ENCODE measurements at regions not wholly inside any gene's neighbourhood (a gene's known extent, or its start where the extent isn't known, plus 50 kb on each side); places are given as distances from the start of the nearest gene placed in this dataset.

GRCh38 chr3:43996379-43997301, 245.0 kb upstream of the TOPAZ1 start (continued):
- TF ChIP-seq SMC3 (IDR thresholded peaks at IDR 0.05; ENCODE audit: low read depth, low read length): peak; percentile 22; the same call in 1 of the 2 replicates

- Histone ChIP-seq H3K79me2 (ENCODE audit: insufficient read depth) (peaks cover 30% of the 10 kb centered on the region), H4K20me1 (ENCODE audit: insufficient read depth) (peaks cover 2% of the 10 kb centered on the region; the same call in 1 of the 2 replicates), H3K4me2 (no peak overlapping the region), H3K27me3 (ENCODE audit: insufficient read depth) (no peaks in the 10 kb centered on the region), H3K9me2 (no peaks in the 10 kb centered on the region), H3K27ac (ENCODE audit: low read depth in 2 of 2, low read length in 1 of 2) (no peak overlapping the region), H3K9ac (no peak overlapping the region), H3K4me1 (ENCODE audit: control insufficient read depth in 1 of 2, insufficient read depth in 2 of 2, low read depth in 1 of 2, low read length in 1 of 2) (peaks cover 0 to 21% of the 10 kb centered on the region in 2 experiments; a peak in 2 of 4 replicates), H3K4me3 (ENCODE audit: low read depth in 2 of 2, low read length in 1 of 2) (no peak overlapping the region), H3K9me3 (no peaks in the 10 kb centered on the region), H2AFZ (ENCODE audit: low read depth) (no peak overlapping the region), H3K36me3 (replicated peaks in 1 of 2; ENCODE audit: control insufficient read depth in 1 of 2, insufficient read depth in 2 of 2, low read length in 1 of 2) (no peaks in the 10 kb centered on the region), H3F3A (replicated peaks; ENCODE audit: insufficient read depth) (no peaks in the 10 kb centered on the region)
- ChIA-PET CTCF (no interaction called here), POLR2A (no interaction called here)
- no peak for DNase-seq
- WGBS (ENCODE audit: low lambda C conversion rate): 79% methylated on average over 12 of the region's 12 CpGs
- TF ChIP-seq IRF3 (IDR thresholded peaks at IDR 0.05; ENCODE audit: low read depth, low read length) (no peak), TCF12 (IDR thresholded peaks at IDR 0.05) (no peak)
Observed at GRCh38 chr3:43997316-43997715, 244.4 kb upstream of the TOPAZ1 start.

DNA sequence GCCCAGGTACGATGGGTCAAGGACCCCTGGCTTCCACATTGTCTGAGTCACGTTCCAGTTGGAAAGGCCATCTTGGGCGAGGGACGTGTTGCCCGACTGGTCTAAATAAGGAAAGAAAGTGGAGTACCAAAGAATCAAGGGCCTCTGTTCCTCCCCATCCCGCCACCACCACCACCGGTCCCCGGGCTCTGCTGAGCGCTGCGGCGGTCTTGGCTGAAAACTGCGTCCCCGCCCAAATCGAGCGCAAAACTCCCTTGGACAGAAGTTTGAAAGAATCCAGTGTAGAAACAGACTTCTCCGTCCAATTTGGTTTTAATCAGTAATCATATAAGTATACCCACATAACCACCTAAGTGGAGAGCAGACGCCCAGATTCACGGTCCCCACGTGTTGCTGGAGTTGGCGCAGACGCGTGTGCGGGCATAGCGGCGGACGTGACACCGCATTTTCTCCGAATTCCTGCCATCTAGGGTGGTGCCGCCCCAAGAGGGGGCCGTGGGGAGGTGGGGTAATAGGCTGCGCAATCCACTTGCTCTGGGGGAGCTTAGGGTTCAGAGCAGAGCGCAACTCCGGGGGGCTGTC, 243.8 kb upstream of the TOPAZ1 start:
- H3K9me2 ChIP-seq: no peaks in the 10 kb centered on the region
- peaks cover 34% of the 10 kb centered on the region for H3K79me2 ChIP-seq (ENCODE audit: insufficient read depth)
- H3K36me3 ChIP-seq (replicated peaks in 1 of 2; ENCODE audit: control insufficient read depth in 1 of 2, insufficient read depth in 2 of 2, low read length in 1 of 2): no peaks in the 10 kb centered on the region
- H4K20me1 ChIP-seq (ENCODE audit: insufficient read depth): peaks cover 5% of the 10 kb centered on the region; the same call in 1 of the 2 replicates
- WGBS (ENCODE audit: low lambda C conversion rate): 97% methylated on average over 30 of the region's 33 CpGs
- POLR2A ChIA-PET: no interaction called here
- peaks cover 0 to 21% of the 10 kb centered on the region in 2 experiments; a peak in 2 of 4 replicates for H3K4me1 ChIP-seq (ENCODE audit: control insufficient read depth in 1 of 2, insufficient read depth in 2 of 2, low read depth in 1 of 2, low read length in 1 of 2)
- no peak overlapping the region; a peak in 1 of 4 replicates for H3K27ac ChIP-seq (ENCODE audit: low read depth in 2 of 2, low read length in 1 of 2)
- H3K4me2 ChIP-seq: no peak overlapping the region
- H3F3A ChIP-seq (replicated peaks; ENCODE audit: insufficient read depth): no peaks in the 10 kb centered on the region
- no peaks in the 10 kb centered on the region for H3K9me3 ChIP-seq
- DNase-seq: no peak
- H3K9ac ChIP-seq: no peak overlapping the region
- no peaks in the 10 kb centered on the region for H3K27me3 ChIP-seq (ENCODE audit: insufficient read depth)
- CTCF ChIA-PET: interaction anchor here (1.5 kb wide), 1 partner anchor 229 kb away, joined by 5 read pairs; no protein-coding TSS in a partner anchor
- TF ChIP-seq USF2 (IDR thresholded peaks at IDR 0.05; ENCODE audit: borderline replicate concordance, low read depth, low read length) (no peak), TAF1 (IDR thresholded peaks at IDR 0.05; ENCODE audit: borderline replicate concordance, low read depth, low read length) (no peak), EZH2phosphoT487 (IDR thresholded peaks at IDR 0.05; ENCODE audit: borderline replicate concordance, low read depth) (no peak), SIN3A (IDR thresholded peaks at IDR 0.05; ENCODE audit: borderline replicate concordance, low read depth, low read length) (no peak), POLR2AphosphoS5 (IDR thresholded peaks at IDR 0.05; ENCODE audit: low read depth, low read length) (no peak), RCOR1 (IDR thresholded peaks at IDR 0.05; ENCODE audit: low read length) (no peak), GABPA (IDR thresholded peaks at IDR 0.05; ENCODE audit: low read depth) (no peak), FOXJ3 (CRISPR knock-in tag; IDR thresholded peaks at IDR 0.05) (no peak), TCF12 (IDR thresholded peaks at IDR 0.05) (no peak), SMC3 (IDR thresholded peaks at IDR 0.05; ENCODE audit: low read depth, low read length) (no peak)
- TF ChIP-seq, protein P1, sequence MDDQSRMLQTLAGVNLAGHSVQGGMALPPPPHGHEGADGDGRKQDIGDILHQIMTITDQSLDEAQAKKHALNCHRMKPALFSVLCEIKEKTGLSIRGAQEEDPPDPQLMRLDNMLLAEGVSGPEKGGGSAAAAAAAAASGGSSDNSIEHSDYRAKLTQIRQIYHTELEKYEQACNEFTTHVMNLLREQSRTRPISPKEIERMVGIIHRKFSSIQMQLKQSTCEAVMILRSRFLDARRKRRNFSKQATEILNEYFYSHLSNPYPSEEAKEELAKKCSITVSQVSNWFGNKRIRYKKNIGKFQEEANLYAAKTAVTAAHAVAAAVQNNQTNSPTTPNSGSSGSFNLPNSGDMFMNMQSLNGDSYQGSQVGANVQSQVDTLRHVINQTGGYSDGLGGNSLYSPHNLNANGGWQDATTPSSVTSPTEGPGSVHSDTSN (IDR thresholded peaks at IDR 0.05): no peak
- no peak overlapping the region for H2AFZ ChIP-seq (ENCODE audit: low read depth)
- H3K4me3 ChIP-seq (ENCODE audit: low read depth in 2 of 2, low read length in 1 of 2): no peak overlapping the region
